Testis (tissue), 2 donors: ENCODE measurements at regions not wholly inside any gene's neighbourhood (a gene's known extent, or its start where the extent isn't known, plus 50 kb on each side); places are given as distances from the start of the nearest gene placed in this dataset.

ENCODE experiments used
- CTCF ChIP-seq, 3 experiments: fragments of 450-650 bp in 2 of 3; fragments of 200-600 bp in 1 of 3; sonication (generic) in 1 of 3; IDR thresholded peaks; one replicate each; pipeline ENCODE4 v1.5.1; 2016 to 2019; ENCODE audit warnings: antibody characterized with exemption in 3 of 3, mild to moderate bottlenecking in 2 of 3, moderate library complexity in 1 of 3
- POLR2A ChIP-seq: fragments of 450-650 bp; IDR thresholded peaks from one replicate; pipeline ENCODE4 v1.6.1; 2017; ENCODE audit warnings: antibody characterized with exemption, mild to moderate bottlenecking, moderate library complexity

GRCh38 chr17:79303641-79304205, 229.1 kb downstream of the ENGASE start:
- TF ChIP-seq POLR2A (no peak), CTCF (IDR thresholded peaks at IDR 0.05) (no peak)
